DOHH2 (cell line): ENCODE measurements at regions not wholly inside any gene's neighbourhood (a gene's known extent, or its start where the extent isn't known, plus 50 kb on each side); places are given as distances from the start of the nearest gene placed in this dataset.

Source experiments
- H3F3A ChIP-seq: fragments of 200-600 bp; sonication (generic), shearing (Covaris generic); 2 replicates; pipeline ENCODE4 v1.6.0; 2016; ENCODE audit warnings: antibody characterized with exemption, mild to moderate bottlenecking; ENCODE audit not compliant: control insufficient read depth, insufficient read depth
- H3K27ac ChIP-seq: fragments of 200-600 bp; sonication (generic); 2 replicates; pipeline ENCODE4 v1.5.1; 2014; ENCODE audit warnings: low read depth, mild to moderate bottlenecking, low read length, moderate library complexity
- H3K27me3 ChIP-seq: fragments of 200-600 bp; sonication (generic); 2 replicates; pipeline ENCODE4 v1.6.1; 2014; ENCODE audit warnings: mild to moderate bottlenecking, low read length, mixed read lengths; ENCODE audit not compliant: control insufficient read depth
- H3K36me3 ChIP-seq: fragments of 200-600 bp; sonication (generic); 2 replicates; pipeline ENCODE4 v1.6.1; 2014; ENCODE audit warnings: mild to moderate bottlenecking, low read length, moderate library complexity, mixed read lengths; ENCODE audit not compliant: control insufficient read depth
- H3K4me1 ChIP-seq: fragments of 200-600 bp; sonication (generic); 2 replicates; pipeline ENCODE4 v1.6.1; 2014; ENCODE audit warnings: mild to moderate bottlenecking, low read length, mixed read lengths; ENCODE audit not compliant: control insufficient read depth
- H3K4me2 ChIP-seq: fragments of 200-600 bp; sonication (generic); 2 replicates; pipeline ENCODE4 v1.6.0; 2014; ENCODE audit warnings: mild to moderate bottlenecking, low read length, moderate library complexity
- H3K4me3 ChIP-seq: fragments of 200-600 bp; sonication (generic); 2 replicates; pipeline ENCODE4 v1.5.1; 2014; ENCODE audit warnings: mild to moderate bottlenecking, low read length, mixed read lengths
- H3K79me2 ChIP-seq: fragments of 200-600 bp; sonication (generic); 2 replicates; pipeline ENCODE4 v1.6.1; 2014; ENCODE audit warnings: mild to moderate bottlenecking, low read length, mixed read lengths; ENCODE audit not compliant: control insufficient read depth
- H3K9me2 ChIP-seq: fragments of 200-600 bp; sonication (generic); replicated peaks from 2 replicates; pipeline ENCODE4 v1.6.1; 2014; ENCODE audit warnings: mild to moderate bottlenecking, low read length, mixed read lengths; ENCODE audit not compliant: control insufficient read depth
- H3K9me3 ChIP-seq: fragments of 200-600 bp; sonication (generic); 2 replicates; pipeline ENCODE4 v1.6.1; 2014; ENCODE audit warnings: antibody characterized with exemption, low read length, mixed read lengths; ENCODE audit not compliant: control insufficient read depth, insufficient read depth
- H4K20me1 ChIP-seq: fragments of 200-600 bp; sonication (generic); 2 replicates; pipeline ENCODE4 v1.6.0; 2014; ENCODE audit warnings: low read depth, mild to moderate bottlenecking, antibody characterized with exemption, low read length, moderate library complexity; ENCODE audit not compliant: control insufficient read depth, insufficient read depth
- CTCF ChIP-seq: fragments of 200-600 bp; sonication (generic); IDR thresholded peaks from one replicate; pipeline ENCODE4 v1.5.1; 2014; ENCODE audit warnings: antibody characterized with exemption, mild to moderate bottlenecking, low read depth, low read length; ENCODE audit not compliant: poor library complexity, severe bottlenecking
- EZH2phosphoT487 ChIP-seq: fragments of 200-600 bp; sonication (generic); IDR thresholded peaks from 2 replicates; pipeline ENCODE4 v1.6.1; 2017; ENCODE audit warnings: borderline replicate concordance, mild to moderate bottlenecking, antibody characterized with exemption, low read length, moderate library complexity, mixed read lengths

- H3K27me3 ChIP-seq = no peaks in the 10 kb centered on the region
These were observed 541.0 kb upstream of the ADGRL4 start for GRCh38 chr1:79547514-79547913.

GRCh38 chr1:79543394-79543793, 536.9 kb upstream of the ADGRL4 start:
- no peaks in the 10 kb centered on the region for H3K4me1 ChIP-seq
- no peak overlapping the region for H3K4me2 ChIP-seq
- H3K4me3 ChIP-seq = no peak overlapping the region
- no peaks in the 10 kb centered on the region for H3K27me3 ChIP-seq
- no peaks in the 10 kb centered on the region for H3K9me3 ChIP-seq
- TF ChIP-seq CTCF (no peak), EZH2phosphoT487 (no peak)
- no peaks in the 10 kb centered on the region for H3K36me3 ChIP-seq
- H4K20me1 ChIP-seq = no peaks in the 10 kb centered on the region
- no peaks in the 10 kb centered on the region for H3F3A ChIP-seq
- no peak overlapping the region for H3K27ac ChIP-seq
- H3K79me2 ChIP-seq = no peaks in the 10 kb centered on the region
- H3K9me2 ChIP-seq = no peaks in the 10 kb centered on the region

More at GRCh38 chr1:79547514-79547913, 541.0 kb upstream of the ADGRL4 start:
- no peaks in the 10 kb centered on the region for H3F3A ChIP-seq
- H3K27ac ChIP-seq = no peak overlapping the region
- no peak overlapping the region for H3K4me3 ChIP-seq
- H3K9me3 ChIP-seq = no peaks in the 10 kb centered on the region
- H3K9me2 ChIP-seq = no peaks in the 10 kb centered on the region
- H3K36me3 ChIP-seq = no peaks in the 10 kb centered on the region
- no peaks in the 10 kb centered on the region for H3K4me1 ChIP-seq
- H3K4me2 ChIP-seq = no peak overlapping the region
- TF ChIP-seq CTCF (no peak), EZH2phosphoT487 (no peak)
- no peaks in the 10 kb centered on the region for H3K79me2 ChIP-seq
- H4K20me1 ChIP-seq = no peaks in the 10 kb centered on the region

- no peaks in the 10 kb centered on the region for H3K9me3 ChIP-seq
- no peak overlapping the region for H3K27ac ChIP-seq
- H3K27me3 ChIP-seq = no peaks in the 10 kb centered on the region
- TF ChIP-seq EZH2phosphoT487 (no peak), CTCF (no peak)
- no peaks in the 10 kb centered on the region for H3K4me1 ChIP-seq
- no peaks in the 10 kb centered on the region for H3K79me2 ChIP-seq
- H3K9me2 ChIP-seq = no peaks in the 10 kb centered on the region
- no peak overlapping the region for H3K4me3 ChIP-seq
- no peaks in the 10 kb centered on the region for H3F3A ChIP-seq
- no peak overlapping the region for H3K4me2 ChIP-seq
- H3K36me3 ChIP-seq = no peaks in the 10 kb centered on the region
- H4K20me1 ChIP-seq = no peaks in the 10 kb centered on the region
These were observed 532.5 kb upstream of the ADGRL4 start for GRCh38 chr1:79539001-79539400.

GRCh38 chr1:79532555-79532954, 526.0 kb upstream of the ADGRL4 start:
- no peaks in the 10 kb centered on the region for H3K27me3 ChIP-seq
- H4K20me1 ChIP-seq = no peaks in the 10 kb centered on the region
- no peaks in the 10 kb centered on the region for H3K79me2 ChIP-seq
- H3K4me3 ChIP-seq = no peak overlapping the region
- no peaks in the 10 kb centered on the region for H3K36me3 ChIP-seq
- no peak overlapping the region for H3K4me2 ChIP-seq
- H3F3A ChIP-seq = no peaks in the 10 kb centered on the region
- no peaks in the 10 kb centered on the region for H3K9me3 ChIP-seq
- H3K4me1 ChIP-seq = no peaks in the 10 kb centered on the region
- H3K27ac ChIP-seq = no peak overlapping the region
- no peak for TF ChIP-seq CTCF
- no peak for TF ChIP-seq EZH2phosphoT487
- H3K9me2 ChIP-seq = no peaks in the 10 kb centered on the region
